HEK293 (cell line): ENCODE measurements at regions not wholly inside any gene's neighbourhood (a gene's known extent, or its start where the extent isn't known, plus 50 kb on each side); places are given as distances from the start of the nearest gene placed in this dataset.

Experiments used
- CTCF ChIA-PET: fragments of 350-600 bp; formaldehyde crosslinking; extraction: SDS; loops from one replicate; lab custom pipeline; 2021; ENCODE audit warnings: antibody characterized with exemption; lab: Yijun Ruan, JAX
- POLR2A ChIA-PET: fragments of 300-600 bp; formaldehyde crosslinking; extraction: SDS; loops from one replicate; lab custom pipeline; 2020; ENCODE audit warnings: antibody characterized with exemption, inconsistent platforms; lab: Yijun Ruan, JAX
- H3K27ac ChIP-seq: fragments of 200-500 bp; sonication (Bioruptor generic); 2 replicates; pipeline ENCODE4 v1.5.1; 2014; ENCODE audit warnings: low read depth, low read length, control low read depth, inconsistent platforms; ENCODE audit errors: extremely low read depth
- H3K36me3 ChIP-seq, 2 experiments: fragments of 200-500 bp in 1 of 2; sonication (Bioruptor generic) in 1 of 2; 1 replicate in 1 of 2; 2 replicates in 1 of 2; pipeline ENCODE4 v1.5.1; 2014 to 2017; ENCODE audit warnings: inconsistent platforms in 2 of 2, low read length in 2 of 2; ENCODE audit not compliant: control insufficient read depth in 2 of 2, insufficient read depth in 1 of 2
- H3K4me1 ChIP-seq: fragments of 200-500 bp; sonication (Bioruptor generic); 2 replicates; pipeline ENCODE4 v1.5.1; 2014; ENCODE audit warnings: mild to moderate bottlenecking, low read length, inconsistent platforms; ENCODE audit not compliant: control insufficient read depth, insufficient read depth
- H3K4me3 ChIP-seq: 2 replicates; pipeline ENCODE4 v1.5.1; 2011; ENCODE audit warnings: low read depth, mild to moderate bottlenecking, control low read depth, low read length, moderate library complexity
- H3K9me3 ChIP-seq: fragments of 200-500 bp; sonication (Bioruptor generic); 2 replicates; pipeline ENCODE4 v1.5.1; 2014; ENCODE audit warnings: low read depth, low read length, inconsistent platforms; ENCODE audit not compliant: control insufficient read depth, insufficient read depth
- GLI2 ChIP-seq: fragments of 450-650 bp; formaldehyde crosslinking; IDR thresholded peaks from 2 replicates; pipeline ENCODE4; 2017; ENCODE audit warnings: missing biosample characterization, missing genetic modification characterization, low read depth, borderline replicate concordance
- KLF1 ChIP-seq: fragments of 450-650 bp; formaldehyde crosslinking; IDR thresholded peaks from 2 replicates; pipeline ENCODE4 v1.5.1; 2016; ENCODE audit warnings: missing biosample characterization, missing genetic modification characterization
- KLF10 ChIP-seq: fragments of 450-650 bp; IDR thresholded peaks from 2 replicates; pipeline ENCODE4 v1.5.1; 2018; ENCODE audit warnings: missing biosample characterization, mild to moderate bottlenecking, missing genetic modification characterization
- SCRT2 ChIP-seq: fragments of 450-650 bp; formaldehyde crosslinking; IDR thresholded peaks from 2 replicates; pipeline ENCODE4 v1.5.1; 2016; ENCODE audit warnings: missing biosample characterization, missing genetic modification characterization
- ZBTB7A ChIP-seq: fragments of 450-650 bp; formaldehyde crosslinking; IDR thresholded peaks from 2 replicates; pipeline ENCODE4 v1.5.1; 2016; ENCODE audit warnings: low read depth, missing biosample characterization, missing genetic modification characterization
- ZNF157 ChIP-seq: fragments of 450-650 bp; formaldehyde crosslinking; IDR thresholded peaks from 2 replicates; pipeline ENCODE4 v1.5.1; 2016; ENCODE audit warnings: missing biosample characterization, missing genetic modification characterization
- ZNF394 ChIP-seq: fragments of 450-650 bp; formaldehyde crosslinking; IDR thresholded peaks from 2 replicates; pipeline ENCODE4 v1.5.1; 2016; ENCODE audit warnings: missing biosample characterization, missing genetic modification characterization, mild to moderate bottlenecking, moderate library complexity, borderline replicate concordance
- ZNF610 ChIP-seq: fragments of 450-650 bp; formaldehyde crosslinking; IDR thresholded peaks from 2 replicates; pipeline ENCODE4 v1.5.1; 2016; ENCODE audit warnings: missing biosample characterization, missing genetic modification characterization, borderline replicate concordance
- ZNF623 ChIP-seq: fragments of 450-650 bp; formaldehyde crosslinking; IDR thresholded peaks from 2 replicates; pipeline ENCODE4 v1.5.1; 2016; ENCODE audit warnings: missing biosample characterization, missing genetic modification characterization
- ZNF626 ChIP-seq: fragments of 450-650 bp; sonication (Bioruptor Pico); formaldehyde crosslinking; IDR thresholded peaks from 2 replicates; pipeline ENCODE4 v1.5.1; 2018; ENCODE audit warnings: missing biosample characterization, missing genetic modification characterization, inconsistent platforms
- TF ChIP-seq, protein P1 (sequence below): fragments of 450-650 bp; formaldehyde crosslinking; conservative IDR thresholded peaks from 2 replicates; pipeline ENCODE4 v1.5.1; 2016; ENCODE audit warnings: low read depth, missing biosample characterization, missing genetic modification characterization
- TF ChIP-seq, protein P2 (sequence below): fragments of 450-650 bp; formaldehyde crosslinking; IDR thresholded peaks from 2 replicates; pipeline ENCODE4 v1.5.1; 2017; ENCODE audit warnings: missing biosample characterization, mild to moderate bottlenecking, missing genetic modification characterization, moderate library complexity
- TF ChIP-seq, protein P3 (sequence below): fragments of 450-650 bp; IDR thresholded peaks from 2 replicates; pipeline ENCODE4 v1.5.1; 2018; ENCODE audit warnings: missing biosample characterization, missing genetic modification characterization
- TF ChIP-seq, protein P4 (sequence below): fragments of 450-650 bp; formaldehyde crosslinking; IDR thresholded peaks from 2 replicates; pipeline ENCODE4 v1.5.1; 2016; ENCODE audit warnings: missing biosample characterization, missing genetic modification characterization
- TF ChIP-seq, protein P5 (sequence below): fragments of 450-650 bp; formaldehyde crosslinking; IDR thresholded peaks from 2 replicates; pipeline ENCODE4 v1.5.1; 2016; ENCODE audit warnings: missing biosample characterization, missing genetic modification characterization
- TF ChIP-seq, protein P6 (sequence below): fragments of 450-650 bp; formaldehyde crosslinking; IDR thresholded peaks from 2 replicates; pipeline ENCODE4 v1.5.1; 2016; ENCODE audit warnings: missing biosample characterization, missing genetic modification characterization

DNA sequence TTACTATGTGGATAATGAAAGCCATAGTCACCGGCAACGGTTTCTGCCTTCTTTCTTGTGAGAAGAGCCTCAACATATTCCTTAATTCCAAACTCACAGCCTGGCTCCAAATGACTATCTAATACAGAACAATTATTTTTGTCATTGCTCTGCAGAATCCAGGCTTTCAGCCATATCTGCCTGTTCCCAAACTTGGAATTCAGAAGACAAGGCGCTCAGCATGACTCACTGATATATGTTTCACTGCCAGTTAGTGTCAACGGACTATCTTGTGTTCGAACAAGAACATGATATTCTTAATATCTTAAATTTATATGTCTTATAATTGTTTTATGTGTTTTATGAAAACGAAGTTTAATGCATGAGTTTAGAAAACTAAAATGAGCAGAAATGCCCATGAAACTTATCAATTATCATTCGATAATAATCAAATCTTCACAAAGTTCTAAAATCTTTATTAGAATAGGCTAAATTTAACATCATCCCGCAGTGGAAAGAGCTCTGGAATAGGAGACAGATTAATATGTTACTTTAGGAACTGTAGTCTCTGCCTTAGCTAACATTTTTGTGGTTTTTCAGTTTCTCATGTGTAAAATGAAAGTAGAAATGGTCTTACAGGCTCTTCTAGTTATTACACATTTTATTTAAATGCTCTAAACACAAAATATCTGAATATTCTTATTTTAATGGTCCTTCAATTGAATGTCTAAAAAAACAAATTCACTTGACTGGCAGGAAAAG, 669.3 kb upstream of the GJE1 start (continued):
- TF ChIP-seq, protein P1, sequence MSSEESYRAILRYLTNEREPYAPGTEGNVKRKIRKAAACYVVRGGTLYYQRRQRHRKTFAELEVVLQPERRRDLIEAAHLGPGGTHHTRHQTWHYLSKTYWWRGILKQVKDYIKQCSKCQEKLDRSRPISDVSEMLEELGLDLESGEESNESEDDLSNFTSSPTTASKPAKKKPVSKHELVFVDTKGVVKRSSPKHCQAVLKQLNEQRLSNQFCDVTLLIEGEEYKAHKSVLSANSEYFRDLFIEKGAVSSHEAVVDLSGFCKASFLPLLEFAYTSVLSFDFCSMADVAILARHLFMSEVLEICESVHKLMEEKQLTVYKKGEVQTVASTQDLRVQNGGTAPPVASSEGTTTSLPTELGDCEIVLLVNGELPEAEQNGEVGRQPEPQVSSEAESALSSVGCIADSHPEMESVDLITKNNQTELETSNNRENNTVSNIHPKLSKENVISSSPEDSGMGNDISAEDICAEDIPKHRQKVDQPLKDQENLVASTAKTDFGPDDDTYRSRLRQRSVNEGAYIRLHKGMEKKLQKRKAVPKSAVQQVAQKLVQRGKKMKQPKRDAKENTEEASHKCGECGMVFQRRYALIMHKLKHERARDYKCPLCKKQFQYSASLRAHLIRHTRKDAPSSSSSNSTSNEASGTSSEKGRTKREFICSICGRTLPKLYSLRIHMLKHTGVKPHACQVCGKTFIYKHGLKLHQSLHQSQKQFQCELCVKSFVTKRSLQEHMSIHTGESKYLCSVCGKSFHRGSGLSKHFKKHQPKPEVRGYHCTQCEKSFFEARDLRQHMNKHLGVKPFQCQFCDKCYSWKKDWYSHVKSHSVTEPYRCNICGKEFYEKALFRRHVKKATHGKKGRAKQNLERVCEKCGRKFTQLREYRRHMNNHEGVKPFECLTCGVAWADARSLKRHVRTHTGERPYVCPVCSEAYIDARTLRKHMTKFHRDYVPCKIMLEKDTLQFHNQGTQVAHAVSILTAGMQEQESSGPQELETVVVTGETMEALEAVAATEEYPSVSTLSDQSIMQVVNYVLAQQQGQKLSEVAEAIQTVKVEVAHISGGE (tag by site-specific recombination): no peak
- TF ChIP-seq ZNF626 (tag by site-specific recombination): no peak
- TF ChIP-seq, protein P2, sequence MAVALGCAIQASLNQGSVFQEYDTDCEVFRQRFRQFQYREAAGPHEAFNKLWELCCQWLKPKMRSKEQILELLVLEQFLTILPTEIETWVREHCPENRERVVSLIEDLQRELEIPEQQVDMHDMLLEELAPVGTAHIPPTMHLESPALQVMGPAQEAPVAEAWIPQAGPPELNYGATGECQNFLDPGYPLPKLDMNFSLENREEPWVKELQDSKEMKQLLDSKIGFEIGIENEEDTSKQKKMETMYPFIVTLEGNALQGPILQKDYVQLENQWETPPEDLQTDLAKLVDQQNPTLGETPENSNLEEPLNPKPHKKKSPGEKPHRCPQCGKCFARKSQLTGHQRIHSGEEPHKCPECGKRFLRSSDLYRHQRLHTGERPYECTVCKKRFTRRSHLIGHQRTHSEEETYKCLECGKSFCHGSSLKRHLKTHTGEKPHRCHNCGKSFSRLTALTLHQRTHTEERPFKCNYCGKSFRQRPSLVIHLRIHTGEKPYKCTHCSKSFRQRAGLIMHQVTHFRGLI (tag by site-specific recombination): no peak

DNA sequence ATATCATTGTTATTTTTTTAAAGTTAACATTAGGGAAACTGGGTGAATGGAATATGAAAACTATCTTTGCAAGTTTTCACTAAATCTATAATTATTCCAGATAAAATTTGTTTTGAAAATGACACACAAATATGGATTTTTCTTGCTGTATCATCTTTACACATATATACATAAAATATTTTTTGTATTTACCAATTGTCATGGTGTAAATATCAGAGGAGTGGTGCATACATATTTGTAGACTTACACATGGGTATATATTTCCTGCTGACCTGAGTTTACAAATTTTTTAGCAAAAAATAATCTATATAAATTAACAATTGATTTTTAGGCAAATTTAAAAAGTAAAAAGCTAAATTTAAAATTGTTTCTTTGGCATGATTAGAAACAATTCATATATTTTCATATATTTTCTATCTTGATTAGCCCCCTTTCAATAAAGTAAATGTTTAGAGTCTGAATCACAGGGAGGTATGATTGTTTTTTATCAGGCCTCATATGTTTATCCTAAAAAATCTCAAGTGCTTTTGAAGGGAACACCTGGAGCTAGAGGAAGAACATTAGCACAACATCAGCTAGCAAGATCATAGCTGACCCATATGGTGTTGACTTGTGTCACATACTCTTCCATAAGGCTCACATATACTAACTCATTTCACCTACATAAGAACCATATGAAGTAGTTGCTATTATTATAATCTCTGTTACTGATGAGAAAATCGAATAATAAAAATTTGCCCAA, 671.8 kb upstream of the GJE1 start:
- CTCF ChIA-PET: interaction anchor here (1.0 kb wide), 1 partner anchor 13 kb away, joined by 3 read pairs; no protein-coding TSS in a partner anchor
- no peak overlapping the region for H3K27ac ChIP-seq
- no peaks in the 10 kb centered on the region for H3K4me1 ChIP-seq
- H3K4me3 ChIP-seq: no peak overlapping the region
- H3K9me3 ChIP-seq: no peaks in the 10 kb centered on the region
- POLR2A ChIA-PET: no interaction called here
- no peaks in the 10 kb centered on the region for H3K36me3 ChIP-seq
- TF ChIP-seq KLF10 (tag by site-specific recombination): no peak
- no peak for TF ChIP-seq ZNF394
- no peak for TF ChIP-seq ZNF610 (tag by site-specific recombination)
- no peak for TF ChIP-seq GLI2 (tag by site-specific recombination)
- no peak for TF ChIP-seq ZNF623 (tag by site-specific recombination)
- TF ChIP-seq, protein P3, sequence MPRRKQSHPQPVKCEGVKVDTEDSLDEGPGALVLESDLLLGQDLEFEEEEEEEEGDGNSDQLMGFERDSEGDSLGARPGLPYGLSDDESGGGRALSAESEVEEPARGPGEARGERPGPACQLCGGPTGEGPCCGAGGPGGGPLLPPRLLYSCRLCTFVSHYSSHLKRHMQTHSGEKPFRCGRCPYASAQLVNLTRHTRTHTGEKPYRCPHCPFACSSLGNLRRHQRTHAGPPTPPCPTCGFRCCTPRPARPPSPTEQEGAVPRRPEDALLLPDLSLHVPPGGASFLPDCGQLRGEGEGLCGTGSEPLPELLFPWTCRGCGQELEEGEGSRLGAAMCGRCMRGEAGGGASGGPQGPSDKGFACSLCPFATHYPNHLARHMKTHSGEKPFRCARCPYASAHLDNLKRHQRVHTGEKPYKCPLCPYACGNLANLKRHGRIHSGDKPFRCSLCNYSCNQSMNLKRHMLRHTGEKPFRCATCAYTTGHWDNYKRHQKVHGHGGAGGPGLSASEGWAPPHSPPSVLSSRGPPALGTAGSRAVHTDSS (tag by site-specific recombination): no peak
- TF ChIP-seq KLF1 (tag by site-specific recombination): no peak
- TF ChIP-seq, protein P4, sequence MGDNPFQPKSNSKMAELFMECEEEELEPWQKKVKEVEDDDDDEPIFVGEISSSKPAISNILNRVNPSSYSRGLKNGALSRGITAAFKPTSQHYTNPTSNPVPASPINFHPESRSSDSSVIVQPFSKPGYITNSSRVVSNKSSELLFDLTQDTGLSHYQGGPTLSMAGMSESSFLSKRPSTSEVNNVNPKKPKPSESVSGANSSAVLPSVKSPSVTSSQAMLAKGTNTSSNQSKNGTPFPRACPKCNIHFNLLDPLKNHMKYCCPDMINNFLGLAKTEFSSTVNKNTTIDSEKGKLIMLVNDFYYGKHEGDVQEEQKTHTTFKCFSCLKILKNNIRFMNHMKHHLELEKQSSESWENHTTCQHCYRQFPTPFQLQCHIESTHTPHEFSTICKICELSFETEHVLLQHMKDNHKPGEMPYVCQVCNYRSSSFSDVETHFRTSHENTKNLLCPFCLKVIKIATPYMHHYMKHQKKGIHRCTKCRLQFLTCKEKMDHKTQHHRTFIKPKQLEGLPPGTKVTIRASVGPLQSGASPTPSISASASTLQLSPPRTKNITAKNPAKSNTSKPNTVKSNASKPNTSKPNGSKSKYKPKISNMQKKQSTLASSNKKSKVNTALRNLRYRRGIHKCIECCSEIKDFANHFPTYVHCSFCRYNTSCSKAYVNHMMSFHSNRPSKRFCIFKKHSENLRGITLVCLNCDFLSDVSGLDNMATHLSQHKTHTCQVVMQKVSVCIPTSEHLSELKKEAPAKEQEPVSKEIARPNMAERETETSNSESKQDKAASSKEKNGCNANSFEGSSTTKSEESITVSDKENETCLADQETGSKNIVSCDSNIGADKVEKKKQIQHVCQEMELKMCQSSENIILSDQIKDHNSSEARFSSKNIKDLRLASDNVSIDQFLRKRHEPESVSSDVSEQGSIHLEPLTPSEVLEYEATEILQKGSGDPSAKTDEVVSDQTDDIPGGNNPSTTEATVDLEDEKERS (tag by site-specific recombination): no peak
- TF ChIP-seq, protein P5, sequence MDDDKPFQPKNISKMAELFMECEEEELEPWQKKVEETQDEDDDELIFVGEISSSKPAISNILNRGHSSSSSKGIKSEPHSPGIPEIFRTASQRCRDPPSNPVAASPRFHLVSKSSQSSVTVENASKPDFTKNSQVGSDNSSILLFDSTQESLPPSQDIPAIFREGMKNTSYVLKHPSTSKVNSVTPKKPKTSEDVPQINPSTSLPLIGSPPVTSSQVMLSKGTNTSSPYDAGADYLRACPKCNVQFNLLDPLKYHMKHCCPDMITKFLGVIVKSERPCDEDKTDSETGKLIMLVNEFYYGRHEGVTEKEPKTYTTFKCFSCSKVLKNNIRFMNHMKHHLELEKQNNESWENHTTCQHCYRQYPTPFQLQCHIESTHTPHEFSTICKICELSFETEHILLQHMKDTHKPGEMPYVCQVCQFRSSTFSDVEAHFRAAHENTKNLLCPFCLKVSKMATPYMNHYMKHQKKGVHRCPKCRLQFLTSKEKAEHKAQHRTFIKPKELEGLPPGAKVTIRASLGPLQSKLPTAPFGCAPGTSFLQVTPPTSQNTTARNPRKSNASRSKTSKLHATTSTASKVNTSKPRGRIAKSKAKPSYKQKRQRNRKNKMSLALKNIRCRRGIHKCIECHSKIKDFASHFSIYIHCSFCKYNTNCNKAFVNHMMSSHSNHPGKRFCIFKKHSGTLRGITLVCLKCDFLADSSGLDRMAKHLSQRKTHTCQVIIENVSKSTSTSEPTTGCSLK: no peak
- no peak for TF ChIP-seq ZBTB7A (tag by site-specific recombination)
- no peak for TF ChIP-seq SCRT2 (tag by site-specific recombination)
- TF ChIP-seq ZNF157 (tag by site-specific recombination): no peak
- TF ChIP-seq, protein P6, sequence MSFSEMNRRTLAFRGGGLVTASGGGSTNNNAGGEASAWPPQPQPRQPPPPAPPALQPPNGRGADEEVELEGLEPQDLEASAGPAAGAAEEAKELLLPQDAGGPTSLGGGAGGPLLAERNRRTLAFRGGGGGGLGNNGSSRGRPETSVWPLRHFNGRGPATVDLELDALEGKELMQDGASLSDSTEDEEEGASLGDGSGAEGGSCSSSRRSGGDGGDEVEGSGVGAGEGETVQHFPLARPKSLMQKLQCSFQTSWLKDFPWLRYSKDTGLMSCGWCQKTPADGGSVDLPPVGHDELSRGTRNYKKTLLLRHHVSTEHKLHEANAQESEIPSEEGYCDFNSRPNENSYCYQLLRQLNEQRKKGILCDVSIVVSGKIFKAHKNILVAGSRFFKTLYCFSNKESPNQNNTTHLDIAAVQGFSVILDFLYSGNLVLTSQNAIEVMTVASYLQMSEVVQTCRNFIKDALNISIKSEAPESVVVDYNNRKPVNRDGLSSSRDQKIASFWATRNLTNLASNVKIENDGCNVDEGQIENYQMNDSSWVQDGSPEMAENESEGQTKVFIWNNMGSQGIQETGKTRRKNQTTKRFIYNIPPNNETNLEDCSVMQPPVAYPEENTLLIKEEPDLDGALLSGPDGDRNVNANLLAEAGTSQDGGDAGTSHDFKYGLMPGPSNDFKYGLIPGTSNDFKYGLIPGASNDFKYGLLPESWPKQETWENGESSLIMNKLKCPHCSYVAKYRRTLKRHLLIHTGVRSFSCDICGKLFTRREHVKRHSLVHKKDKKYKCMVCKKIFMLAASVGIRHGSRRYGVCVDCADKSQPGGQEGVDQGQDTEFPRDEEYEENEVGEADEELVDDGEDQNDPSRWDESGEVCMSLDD (tag by site-specific recombination): no peak
